Stomach (tissue), 4 donors: ENCODE measurements at regions not wholly inside any gene's neighbourhood (a gene's known extent, or its start where the extent isn't known, plus 50 kb on each side); places are given as distances from the start of the nearest gene placed in this dataset.

Experiments used
- POLR2AphosphoS5 ChIP-seq, 3 donors: sonication (generic); formaldehyde crosslinking; IDR thresholded peaks; one replicate each; pipeline ENCODE4 v1.6.1; 2016; ENCODE audit warnings: antibody characterized with exemption in 3 of 3
- TF ChIP-seq, protein P1 (sequence below), 7 experiments: fragments of 450-650 bp in 4 of 7; fragments of 200-600 bp in 3 of 7; sonication (generic) in 3 of 7; IDR thresholded peaks; one replicate each; pipeline ENCODE4 v1.5.1; 2016 to 2019; ENCODE audit warnings: antibody characterized with exemption in 7 of 7, control low read depth in 2 of 7, mild to moderate bottlenecking in 1 of 7

GRCh38 chr11:27218421-27219038 is 144.5 kb downstream of the CCDC34 start:
- TF ChIP-seq POLR2AphosphoS5 (IDR thresholded peaks at IDR 0.05) = no peak
- TF ChIP-seq, protein P1, sequence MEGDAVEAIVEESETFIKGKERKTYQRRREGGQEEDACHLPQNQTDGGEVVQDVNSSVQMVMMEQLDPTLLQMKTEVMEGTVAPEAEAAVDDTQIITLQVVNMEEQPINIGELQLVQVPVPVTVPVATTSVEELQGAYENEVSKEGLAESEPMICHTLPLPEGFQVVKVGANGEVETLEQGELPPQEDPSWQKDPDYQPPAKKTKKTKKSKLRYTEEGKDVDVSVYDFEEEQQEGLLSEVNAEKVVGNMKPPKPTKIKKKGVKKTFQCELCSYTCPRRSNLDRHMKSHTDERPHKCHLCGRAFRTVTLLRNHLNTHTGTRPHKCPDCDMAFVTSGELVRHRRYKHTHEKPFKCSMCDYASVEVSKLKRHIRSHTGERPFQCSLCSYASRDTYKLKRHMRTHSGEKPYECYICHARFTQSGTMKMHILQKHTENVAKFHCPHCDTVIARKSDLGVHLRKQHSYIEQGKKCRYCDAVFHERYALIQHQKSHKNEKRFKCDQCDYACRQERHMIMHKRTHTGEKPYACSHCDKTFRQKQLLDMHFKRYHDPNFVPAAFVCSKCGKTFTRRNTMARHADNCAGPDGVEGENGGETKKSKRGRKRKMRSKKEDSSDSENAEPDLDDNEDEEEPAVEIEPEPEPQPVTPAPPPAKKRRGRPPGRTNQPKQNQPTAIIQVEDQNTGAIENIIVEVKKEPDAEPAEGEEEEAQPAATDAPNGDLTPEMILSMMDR (IDR thresholded peaks at IDR 0.05) = no peak
